ENCODE measurements at regions not wholly inside any gene's neighbourhood (a gene's known extent, or its start where the extent isn't known, plus 50 kb on each side); places are given as distances from the start of the nearest gene placed in this dataset.
"Not testable (repeated sequence)": the region's sequence is repeated elsewhere in the genome, so short reads cannot be mapped to it uniquely, and the experiment has no call there.

GRCh38 chr1:99439433-99440075 lies 175.3 kb downstream of the PLPPR4 start:
- Histone ChIP-seq H3K4me3 (replicated peaks; ENCODE audit: insufficient read depth, low read length) (no peak overlapping the region), H3K27me3 (ENCODE audit: insufficient read depth, poor library complexity, severe bottlenecking) (peaks cover 3% of the 10 kb centered on the region), H3K27ac (replicated peaks) (no peak overlapping the region)
- TF ChIP-seq CTCF (IDR thresholded peaks at IDR 0.05; ENCODE audit: insufficient read depth, low read length) (no peak), REST (IDR thresholded peaks at IDR 0.05; ENCODE audit: insufficient replicate concordance, low read depth) (no peak), GABPA (IDR thresholded peaks at IDR 0.05; ENCODE audit: low read depth) (no peak), SPI1 (IDR thresholded peaks at IDR 0.05; ENCODE audit: borderline replicate concordance, low read depth) (no peak)
- DNase-seq (ENCODE audit: low read depth in 1 of 2, low spot score in 1 of 2), result no peak

- TF ChIP-seq SPI1 (IDR thresholded peaks at IDR 0.05; ENCODE audit: borderline replicate concordance, low read depth) (no peak), GABPA (IDR thresholded peaks at IDR 0.05; ENCODE audit: low read depth) (no peak), POLR2AphosphoS5 (IDR thresholded peaks at IDR 0.05; ENCODE audit: low read depth) (no peak), CTCF (IDR thresholded peaks at IDR 0.05; ENCODE audit: insufficient read depth, low read length) (no peak), REST (IDR thresholded peaks at IDR 0.05; ENCODE audit: insufficient replicate concordance, low read depth) (no peak)
- Histone ChIP-seq H3K27ac (replicated peaks) (no peak overlapping the region), H3K27me3 (ENCODE audit: insufficient read depth, poor library complexity, severe bottlenecking) (peaks cover 3% of the 10 kb centered on the region), H3K4me3 (replicated peaks; ENCODE audit: insufficient read depth, low read length) (no peak overlapping the region)
- DNase-seq (ENCODE audit: low read depth in 1 of 2, low spot score in 1 of 2), result no peak
These were observed 177.2 kb downstream of the PLPPR4 start for GRCh38 chr1:99441299-99442095.

- not testable (repeated sequence) for H3K4me3 ChIP-seq (replicated peaks; ENCODE audit: insufficient read depth, low read length); DNase-seq (ENCODE audit: low read depth in 1 of 2, low spot score in 1 of 2); H3K27me3 ChIP-seq (ENCODE audit: insufficient read depth, poor library complexity, severe bottlenecking)
These were observed 180.1 kb downstream of the PLPPR4 start for GRCh38 chr1:99444211-99444927.

GRCh38 chr1:99445071-99445470 lies 180.8 kb downstream of the PLPPR4 start:
- no peak for TF ChIP-seq REST (IDR thresholded peaks at IDR 0.05; ENCODE audit: insufficient replicate concordance, low read depth)
- no peak for TF ChIP-seq SPI1 (IDR thresholded peaks at IDR 0.05; ENCODE audit: borderline replicate concordance, low read depth)
- TF ChIP-seq GABPA (IDR thresholded peaks at IDR 0.05; ENCODE audit: low read depth), result no peak
- no peak for TF ChIP-seq POLR2AphosphoS5 (IDR thresholded peaks at IDR 0.05; ENCODE audit: low read depth)
- TF ChIP-seq CTCF (IDR thresholded peaks at IDR 0.05; ENCODE audit: insufficient read depth, low read length), result no peak
- DNase-seq (ENCODE audit: low read depth in 1 of 2, low spot score in 1 of 2), result no peak
- H3K27ac ChIP-seq (replicated peaks), result no peak overlapping the region
- no peak overlapping the region for H3K4me3 ChIP-seq (replicated peaks; ENCODE audit: insufficient read depth, low read length)
- no peaks in the 10 kb centered on the region for H3K27me3 ChIP-seq (ENCODE audit: insufficient read depth, poor library complexity, severe bottlenecking)

More at GRCh38 chr1:99444211-99444927, 180.1 kb downstream of the PLPPR4 start:
- not testable (repeated sequence) for H3K27ac ChIP-seq (replicated peaks)

Data from HL-60 (cell line).